Esophagus muscularis mucosa (tissue), 4 donors: ENCODE measurements at regions not wholly inside any gene's neighbourhood (a gene's known extent, or its start where the extent isn't known, plus 50 kb on each side); places are given as distances from the start of the nearest gene placed in this dataset.

Experiments
- DNase-seq: peaks from one replicate; pipeline ENCODE4 v3.0.0-alpha.2; 2017; ENCODE audit errors: extremely low spot score
- H3K27ac ChIP-seq, 4 donors: fragments of 200-600 bp; sonication (generic); replicated peaks in 1 of 4; 1 replicate in 3 of 4; 2 replicates in 1 of 4; pipeline ENCODE4 v1.5.1; 2016 to 2019; ENCODE audit warnings: mild to moderate bottlenecking in 1 of 4
- H3K27me3 ChIP-seq, 4 donors: fragments of 200-600 bp; sonication (generic); one replicate each; pipeline versions ENCODE4 v1.5.1 to v1.6.0; 2016 to 2019
- H3K36me3 ChIP-seq, 4 donors: fragments of 200-600 bp; sonication (generic); one replicate each; pipeline ENCODE4 v1.5.1; 2016 to 2019
- H3K4me1 ChIP-seq, 4 donors: fragments of 200-600 bp; sonication (generic); one replicate each; pipeline ENCODE4 v1.5.1; 2016 to 2019
- H3K4me3 ChIP-seq, 4 donors: fragments of 200-600 bp; sonication (generic); 1 replicate in 2 of 4; 2 replicates in 2 of 4; pipeline ENCODE4 v1.5.1; 2016 to 2019; ENCODE audit warnings: mild to moderate bottlenecking in 4 of 4, moderate library complexity in 1 of 4
- H3K9me3 ChIP-seq, 4 donors: fragments of 200-600 bp; sonication (generic); 1 replicate in 3 of 4; 2 replicates in 1 of 4; pipeline ENCODE4 v1.5.1; 2016 to 2019
- EP300 ChIP-seq: sonication (generic); formaldehyde crosslinking; IDR thresholded peaks from one replicate; pipeline ENCODE4 v1.6.1; 2017; ENCODE audit warnings: antibody characterized with exemption
- POLR2A ChIP-seq: fragments of 450-650 bp; IDR thresholded peaks from one replicate; pipeline ENCODE4 v1.6.1; 2017; ENCODE audit warnings: antibody characterized with exemption, moderate library complexity, mild to moderate bottlenecking, low read depth
- POLR2AphosphoS5 ChIP-seq, 2 donors: sonication (generic); formaldehyde crosslinking; IDR thresholded peaks; one replicate each; pipeline ENCODE4 v1.6.1; 2017; ENCODE audit warnings: antibody characterized with exemption in 2 of 2
- WGBS: methylation state at CpG from one replicate; pipeline ENCODE4 v1.1.5; 2018; 5-methylcytosine and 5-hydroxymethylcytosine counted together
- intact Hi-C: fragments of 100-400 bp; cut with DNase I; formaldehyde crosslinking; loops from one replicate; pipeline ENCODE4 v1.15.1; 2023
- TF ChIP-seq, protein P1 (sequence below), 3 experiments: fragments of 200-600 bp in 2 of 3; fragments of 450-650 bp in 1 of 3; sonication (generic) in 2 of 3; IDR thresholded peaks; one replicate each; pipeline ENCODE4 v1.5.1; 2017 to 2019; ENCODE audit warnings: antibody characterized with exemption in 3 of 3, mild to moderate bottlenecking in 2 of 3, moderate library complexity in 1 of 3

DNA sequence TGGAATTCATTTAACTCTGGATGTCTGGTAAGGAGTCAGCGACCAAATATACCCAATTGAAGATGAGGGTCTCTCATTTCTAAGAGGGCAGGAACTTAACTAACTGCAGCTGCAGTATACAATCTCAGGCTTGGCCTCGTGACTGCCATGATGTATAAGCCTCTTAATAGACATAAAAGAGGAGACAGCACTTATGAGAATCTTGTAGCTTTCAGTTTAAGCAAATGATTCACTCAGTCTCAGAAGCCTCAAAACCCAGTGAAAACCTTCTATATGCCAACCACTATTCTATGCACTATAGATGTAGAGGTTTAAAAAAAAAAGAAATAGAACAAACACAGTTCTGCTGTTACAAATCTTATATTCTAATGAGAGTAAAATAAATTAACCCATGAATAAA is 513.9 kb downstream of the TBL1XR1 start:
- H3K27me3 ChIP-seq: no peaks in the 10 kb centered on the region
- DNase-seq: no peak
- no peak overlapping the region for H3K4me3 ChIP-seq
- WGBS: 79% methylated on average over 2 of the region's 2 CpGs
- no peak overlapping the region for H3K27ac ChIP-seq
- no peaks in the 10 kb centered on the region for H3K36me3 ChIP-seq
- intact Hi-C loops: no loop called here
- no peaks in the 10 kb centered on the region for H3K4me1 ChIP-seq
- peaks cover 0 to 16% (median 4%) of the 10 kb centered on the region in 4 donors for H3K9me3 ChIP-seq
- TF ChIP-seq POLR2A: no peak
- TF ChIP-seq POLR2AphosphoS5 (IDR thresholded peaks at IDR 0.05): no peak
- no peak for TF ChIP-seq EP300
- TF ChIP-seq, protein P1, sequence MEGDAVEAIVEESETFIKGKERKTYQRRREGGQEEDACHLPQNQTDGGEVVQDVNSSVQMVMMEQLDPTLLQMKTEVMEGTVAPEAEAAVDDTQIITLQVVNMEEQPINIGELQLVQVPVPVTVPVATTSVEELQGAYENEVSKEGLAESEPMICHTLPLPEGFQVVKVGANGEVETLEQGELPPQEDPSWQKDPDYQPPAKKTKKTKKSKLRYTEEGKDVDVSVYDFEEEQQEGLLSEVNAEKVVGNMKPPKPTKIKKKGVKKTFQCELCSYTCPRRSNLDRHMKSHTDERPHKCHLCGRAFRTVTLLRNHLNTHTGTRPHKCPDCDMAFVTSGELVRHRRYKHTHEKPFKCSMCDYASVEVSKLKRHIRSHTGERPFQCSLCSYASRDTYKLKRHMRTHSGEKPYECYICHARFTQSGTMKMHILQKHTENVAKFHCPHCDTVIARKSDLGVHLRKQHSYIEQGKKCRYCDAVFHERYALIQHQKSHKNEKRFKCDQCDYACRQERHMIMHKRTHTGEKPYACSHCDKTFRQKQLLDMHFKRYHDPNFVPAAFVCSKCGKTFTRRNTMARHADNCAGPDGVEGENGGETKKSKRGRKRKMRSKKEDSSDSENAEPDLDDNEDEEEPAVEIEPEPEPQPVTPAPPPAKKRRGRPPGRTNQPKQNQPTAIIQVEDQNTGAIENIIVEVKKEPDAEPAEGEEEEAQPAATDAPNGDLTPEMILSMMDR (IDR thresholded peaks at IDR 0.05): no peak

GRCh38 chr3:176663837-176664831 is 533.1 kb downstream of the TBL1XR1 start:
- H3K27ac ChIP-seq: no peak overlapping the region
- intact Hi-C loops: no loop called here
- WGBS: 30% methylated on average over 8 of the region's 8 CpGs

DNA sequence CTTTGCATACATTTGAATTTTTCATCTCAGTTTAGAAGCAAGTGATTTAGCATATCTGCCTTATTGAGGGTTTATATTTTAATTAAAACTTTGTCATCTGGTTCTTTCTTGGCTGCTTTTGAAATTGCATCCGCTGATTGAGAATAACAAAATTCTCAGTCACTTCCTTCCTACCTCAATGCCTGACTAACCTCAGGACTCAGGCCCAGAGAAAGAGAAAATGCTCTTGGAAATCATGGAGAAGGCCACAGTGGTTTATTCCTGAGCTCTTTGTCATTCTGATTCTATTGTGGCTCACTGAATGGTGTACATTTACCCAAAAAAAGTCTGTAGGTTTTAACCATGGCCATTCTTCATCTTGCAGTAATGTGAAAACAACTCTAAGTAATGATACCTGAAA is 533.9 kb downstream of the TBL1XR1 start:
- intact Hi-C loops: no loop called here

More at GRCh38 chr3:176663837-176664831, 533.1 kb downstream of the TBL1XR1 start:
- no peak for DNase-seq
- TF ChIP-seq POLR2AphosphoS5 (IDR thresholded peaks at IDR 0.05): no peak
- TF ChIP-seq, protein P1 (IDR thresholded peaks at IDR 0.05): peak in 2 of 3 experiments; percentile 24 to 25
- Histone ChIP-seq H3K4me1 (peaks cover 0 to 8% (median 7%) of the 10 kb centered on the region in 4 donors), H3K4me3 (no peak overlapping the region), H3K27me3 (no peaks in the 10 kb centered on the region), H3K9me3 (no peaks in the 10 kb centered on the region), H3K36me3 (no peaks in the 10 kb centered on the region)

GRCh38 chr3:176661432-176661964 is 535.8 kb downstream of the TBL1XR1 start:
- 83% methylated on average over 2 of the region's 2 CpGs for WGBS
- Histone ChIP-seq H3K4me1 (peaks cover 0 to 8% (median 7%) of the 10 kb centered on the region in 4 donors), H3K4me3 (no peak overlapping the region), H3K36me3 (no peaks in the 10 kb centered on the region), H3K27me3 (no peaks in the 10 kb centered on the region), H3K9me3 (no peaks in the 10 kb centered on the region), H3K27ac (no peak overlapping the region)
- DNase-seq: no peak
- intact Hi-C loops: no loop called here
- TF ChIP-seq, protein P1 (IDR thresholded peaks at IDR 0.05): no peak
- TF ChIP-seq POLR2AphosphoS5 (IDR thresholded peaks at IDR 0.05): no peak
- TF ChIP-seq POLR2A: no peak
- no peak for TF ChIP-seq EP300

More for the DNA sequence above, 533.9 kb downstream of the TBL1XR1 start:
- H3K9me3 ChIP-seq: no peaks in the 10 kb centered on the region
- H3K4me3 ChIP-seq: no peak overlapping the region
- H3K27ac ChIP-seq: no peak overlapping the region
- TF ChIP-seq, protein P1 (IDR thresholded peaks at IDR 0.05): no peak
- TF ChIP-seq POLR2AphosphoS5 (IDR thresholded peaks at IDR 0.05): no peak
- no peak for TF ChIP-seq EP300
- no peak for TF ChIP-seq POLR2A
- DNase-seq: no peak
- no peaks in the 10 kb centered on the region for H3K36me3 ChIP-seq
- H3K4me1 ChIP-seq: peaks cover 0 to 8% (median 7%) of the 10 kb centered on the region in 4 donors
- WGBS: 48% methylated on average over 1 of the region's 1 CpG
- H3K27me3 ChIP-seq: no peaks in the 10 kb centered on the region
